Chondrocyte (in vitro differentiated cells): ENCODE measurements at regions not wholly inside any gene's neighbourhood (a gene's known extent, or its start where the extent isn't known, plus 50 kb on each side); places are given as distances from the start of the nearest gene placed in this dataset.

Experiments used
- DNase-seq: peaks from one replicate; pipeline ENCODE4 v3.0.0; 2021; ENCODE audit warnings: mixed read lengths, low spot score
- H3K27ac Mint-ChIP-seq: one replicate; pipeline ENCODE4 v1.8.0; 2021; ENCODE audit warnings: mild to moderate bottlenecking, moderate library complexity, mixed read lengths; ENCODE audit not compliant: unreplicated experiment
- H3K27me3 Mint-ChIP-seq: 2 replicates; pipeline ENCODE4 v1.8.0; 2021; ENCODE audit warnings: low read depth, mixed read lengths
- H3K36me3 Mint-ChIP-seq: 2 replicates; pipeline ENCODE4 v1.8.0; 2021; ENCODE audit warnings: low read depth, mixed read lengths
- H3K4me1 Mint-ChIP-seq: 2 replicates; pipeline ENCODE4 v1.8.0; 2021; ENCODE audit warnings: low read depth, mild to moderate bottlenecking, mixed read lengths
- H3K4me3 Mint-ChIP-seq: one replicate; pipeline ENCODE4 v1.8.0; 2021; ENCODE audit warnings: mild to moderate bottlenecking, moderate library complexity, mixed read lengths; ENCODE audit not compliant: unreplicated experiment
- H3K9me3 Mint-ChIP-seq: 2 replicates; pipeline ENCODE4 v1.8.0; 2021; ENCODE audit warnings: low read depth, mixed read lengths
- CTCF ChIP-seq: fragments of 200-600 bp; sonication (generic); IDR thresholded peaks from 2 replicates; pipeline ENCODE4 v1.5.0; 2021; ENCODE audit warnings: antibody characterized with exemption, mild to moderate bottlenecking, moderate library complexity

GRCh38 chr13:82729401-82729800 lies 1152.9 kb downstream of the SLITRK1 start:
- Mint-ChIP-seq H3K27ac (no peak overlapping the region), H3K4me3 (no peak overlapping the region), H3K4me1 (no peaks in the 10 kb centered on the region), H3K9me3 (no peaks in the 10 kb centered on the region), H3K27me3 (no peaks in the 10 kb centered on the region), H3K36me3 (no peaks in the 10 kb centered on the region)
- no peak for TF ChIP-seq CTCF
- DNase-seq = no peak

GRCh38 chr13:82720986-82721385 lies 1161.3 kb downstream of the SLITRK1 start:
- no peak overlapping the region for H3K4me3 Mint-ChIP-seq
- H3K36me3 Mint-ChIP-seq = no peaks in the 10 kb centered on the region
- H3K27me3 Mint-ChIP-seq = no peaks in the 10 kb centered on the region
- TF ChIP-seq CTCF = no peak
- H3K9me3 Mint-ChIP-seq = no peaks in the 10 kb centered on the region
- peaks cover 2% of the 10 kb centered on the region for H3K4me1 Mint-ChIP-seq
- DNase-seq = no peak
- H3K27ac Mint-ChIP-seq = no peak overlapping the region

GRCh38 chr13:82719987-82720386 lies 1162.3 kb downstream of the SLITRK1 start:
- no peaks in the 10 kb centered on the region for H3K27me3 Mint-ChIP-seq
- no peak overlapping the region for H3K4me3 Mint-ChIP-seq

GRCh38 chr13:82717249-82717648 lies 1165.0 kb downstream of the SLITRK1 start:
- Mint-ChIP-seq H3K4me3 (no peak overlapping the region), H3K4me1 (peaks cover 8% of the 10 kb centered on the region), H3K36me3 (no peaks in the 10 kb centered on the region), H3K9me3 (no peaks in the 10 kb centered on the region), H3K27ac (no peak overlapping the region), H3K27me3 (no peaks in the 10 kb centered on the region)
- DNase-seq = no peak
- no peak for TF ChIP-seq CTCF

More at GRCh38 chr13:82719987-82720386, 1162.3 kb downstream of the SLITRK1 start:
- TF ChIP-seq CTCF = no peak
- Mint-ChIP-seq H3K4me1 (peaks cover 8% of the 10 kb centered on the region), H3K27ac (no peak overlapping the region), H3K36me3 (no peaks in the 10 kb centered on the region), H3K9me3 (no peaks in the 10 kb centered on the region)
- DNase-seq = no peak

GRCh38 chr13:82713687-82714405 lies 1168.4 kb downstream of the SLITRK1 start:
- Mint-ChIP-seq H3K27ac (no peak overlapping the region), H3K36me3 (no peaks in the 10 kb centered on the region), H3K4me1 (peaks cover 8% of the 10 kb centered on the region), H3K4me3 (no peak overlapping the region), H3K9me3 (no peaks in the 10 kb centered on the region), H3K27me3 (no peaks in the 10 kb centered on the region)
- DNase-seq = no peak
- TF ChIP-seq CTCF = no peak
